ENCODE measurements at regions not wholly inside any gene's neighbourhood (a gene's known extent, or its start where the extent isn't known, plus 50 kb on each side); places are given as distances from the start of the nearest gene placed in this dataset.
"Not testable (repeated sequence)": the region's sequence is repeated elsewhere in the genome, so short reads cannot be mapped to it uniquely, and the experiment has no call there.

DNA sequence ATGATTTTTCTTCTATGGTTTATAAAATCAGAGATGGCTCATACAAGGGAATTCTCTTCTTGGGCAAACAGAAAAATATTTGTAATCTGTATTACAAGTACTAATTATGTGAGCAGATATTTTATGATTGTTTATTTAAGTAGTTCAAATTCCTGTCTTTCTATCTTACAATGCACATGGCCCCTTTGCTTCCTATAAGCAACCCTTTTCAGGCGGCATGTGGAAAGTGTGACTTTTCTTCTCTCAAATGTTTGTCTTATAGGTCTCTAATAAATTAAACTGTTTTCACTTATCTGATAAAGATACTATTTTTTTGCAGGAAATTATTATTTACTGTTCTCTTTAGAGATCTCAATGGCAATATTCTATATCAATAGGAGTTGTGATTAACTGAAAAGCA is 259.3 kb upstream of the MAGEB18 start:
- ATAC-seq (replicated peaks in 1 of 4), result no peak
- Mint-ChIP-seq H3K9me3 (peaks cover 0 to 4% (median 0%) of the 10 kb centered on the region in 3 donors), H3K27ac (no peak overlapping the region), H3K36me3 (no peaks in the 10 kb centered on the region), H3K4me3 (no peak overlapping the region), H3K4me1 (no peaks in the 10 kb centered on the region), H3K27me3 (no peaks in the 10 kb centered on the region)
- POLR2A ChIA-PET, result no interaction called here
- Histone ChIP-seq H3K36me3 (ENCODE audit: control insufficient read depth in 2 of 2, extremely low read depth in 1 of 2, insufficient read depth in 1 of 2, low read length in 1 of 2) (no peaks in the 10 kb centered on the region), H3K27ac (ENCODE audit: low read length) (no peak overlapping the region), H3K9me3 (no peaks in the 10 kb centered on the region), H3K4me1 (ENCODE audit: control insufficient read depth in 1 of 2, extremely low read depth in 1 of 2, insufficient read depth in 2 of 2, low read length in 2 of 2) (no peaks in the 10 kb centered on the region), H3K27me3 (replicated peaks in 1 of 2; ENCODE audit: control insufficient read depth in 2 of 2, extremely low read depth in 1 of 2, insufficient read depth in 2 of 2, low read length in 1 of 2) (no peaks in the 10 kb centered on the region), H3K4me3 (ENCODE audit: control insufficient read depth in 1 of 2, extremely low read depth in 1 of 2, low read length in 1 of 2) (no peak overlapping the region)
- CTCF ChIA-PET, result no interaction called here
- no CpG with 5 or more reads among the region's 1 CpG for WGBS (ENCODE audit: insufficient coverage)
- DNase-seq, result no peak

DNA sequence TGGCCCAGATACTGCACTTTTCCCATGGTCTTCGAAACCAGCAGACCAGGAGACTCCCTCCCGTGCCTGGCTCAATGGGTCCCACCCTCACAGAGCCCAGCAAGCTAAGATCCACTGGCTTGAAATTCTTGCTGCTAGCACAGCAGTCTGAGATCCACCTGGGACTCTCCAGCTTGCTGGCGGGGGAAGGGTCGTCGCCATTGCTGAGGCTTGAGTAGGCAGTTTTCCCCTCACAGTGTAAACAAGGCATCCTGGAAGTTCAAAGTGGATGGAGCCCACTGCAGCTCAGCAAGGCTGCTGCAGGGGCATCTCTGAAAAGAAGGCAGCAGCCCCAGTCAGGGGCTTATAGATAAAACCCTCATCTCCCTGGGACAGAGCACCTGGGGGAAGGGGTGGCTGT is 255.6 kb upstream of the MAGEB18 start:
- H3K4me1 ChIP-seq (ENCODE audit: control insufficient read depth in 1 of 2, extremely low read depth in 1 of 2, insufficient read depth in 2 of 2, low read length in 2 of 2); H3K36me3 Mint-ChIP-seq; CTCF ChIA-PET; H3K9me3 ChIP-seq; H3K27me3 ChIP-seq (replicated peaks in 1 of 2; ENCODE audit: control insufficient read depth in 2 of 2, extremely low read depth in 1 of 2, insufficient read depth in 2 of 2, low read length in 1 of 2); H3K27me3 Mint-ChIP-seq; ATAC-seq (replicated peaks in 1 of 4); H3K36me3 ChIP-seq (ENCODE audit: control insufficient read depth in 2 of 2, extremely low read depth in 1 of 2, insufficient read depth in 1 of 2, low read length in 1 of 2); DNase-seq; H3K4me3 ChIP-seq (ENCODE audit: control insufficient read depth in 1 of 2, extremely low read depth in 1 of 2, low read length in 1 of 2); H3K27ac ChIP-seq (ENCODE audit: low read length); H3K4me1 Mint-ChIP-seq; H3K4me3 Mint-ChIP-seq; H3K27ac Mint-ChIP-seq; H3K9me3 Mint-ChIP-seq; POLR2A ChIA-PET: not testable (repeated sequence)
- WGBS (ENCODE audit: insufficient coverage), result 80% methylated on average over 1 of the region's 5 CpGs

DNA sequence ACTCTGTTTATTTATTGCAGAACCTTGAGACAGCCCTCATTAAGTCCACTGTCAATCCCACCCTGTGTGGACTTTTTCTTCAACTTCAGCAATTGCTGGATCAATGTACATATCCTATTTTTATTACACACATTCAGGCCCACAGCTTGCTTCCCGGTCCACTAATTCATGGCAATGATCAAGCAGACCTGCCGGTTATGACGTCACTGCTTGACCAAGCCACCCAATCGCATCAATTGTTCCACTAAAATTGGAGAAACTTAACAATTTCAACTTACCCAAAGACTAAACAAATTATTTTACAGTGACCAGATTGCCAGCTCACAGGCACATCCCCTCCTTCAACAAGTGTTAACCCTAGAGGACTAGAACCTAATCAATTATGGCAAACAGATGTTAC is 240.4 kb upstream of the MAGEB18 start:
- H3K9me3 Mint-ChIP-seq, result peaks cover 10 to 16% (median 13%) of the 10 kb centered on the region in 3 donors
- H3K4me3 Mint-ChIP-seq, result no peak overlapping the region
- H3K36me3 Mint-ChIP-seq, result no peaks in the 10 kb centered on the region
- Histone ChIP-seq H3K36me3 (ENCODE audit: control insufficient read depth in 2 of 2, extremely low read depth in 1 of 2, insufficient read depth in 1 of 2, low read length in 1 of 2) (no peaks in the 10 kb centered on the region), H3K27me3 (replicated peaks in 1 of 2; ENCODE audit: control insufficient read depth in 2 of 2, extremely low read depth in 1 of 2, insufficient read depth in 2 of 2, low read length in 1 of 2) (no peaks in the 10 kb centered on the region), H3K4me1 (ENCODE audit: control insufficient read depth in 1 of 2, extremely low read depth in 1 of 2, insufficient read depth in 2 of 2, low read length in 2 of 2) (no peaks in the 10 kb centered on the region), H3K9me3 (no peaks in the 10 kb centered on the region), H3K4me3 (ENCODE audit: control insufficient read depth in 1 of 2, extremely low read depth in 1 of 2, low read length in 1 of 2) (no peak overlapping the region), H3K27ac (ENCODE audit: low read length) (no peak overlapping the region)
- no peaks in the 10 kb centered on the region for H3K27me3 Mint-ChIP-seq
- H3K4me1 Mint-ChIP-seq, result no peaks in the 10 kb centered on the region
- ATAC-seq (replicated peaks in 1 of 4), result no peak
- H3K27ac Mint-ChIP-seq, result no peak overlapping the region
- POLR2A ChIA-PET, result no interaction called here
- whole genome bisulfite sequencing (ENCODE audit: insufficient coverage), result 67% methylated on average over 1 of the region's 4 CpGs
- CTCF ChIA-PET, result no interaction called here
- DNase-seq, result no peak

DNA sequence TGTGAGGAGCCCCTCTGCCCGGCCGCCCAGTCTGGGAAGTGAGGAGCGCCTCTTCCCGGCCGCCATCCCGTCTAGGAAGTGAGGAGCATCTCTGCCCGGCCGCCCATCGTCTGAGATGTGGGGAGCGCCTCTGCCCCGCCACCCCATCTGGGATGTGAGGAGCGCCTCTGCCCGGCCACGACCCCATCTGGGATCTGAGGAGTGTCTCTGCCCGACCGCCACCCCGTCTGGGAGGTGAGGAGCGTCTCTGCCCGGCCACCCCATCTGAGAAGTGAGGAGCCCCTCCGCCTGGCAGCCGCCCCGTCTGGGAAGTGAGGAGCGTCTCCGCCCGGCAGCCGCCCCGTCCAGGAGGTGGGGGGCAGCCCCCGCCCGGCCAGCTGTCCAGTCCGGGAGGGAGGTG is 232.4 kb upstream of the MAGEB18 start:
- DNase-seq; ATAC-seq (replicated peaks in 1 of 4); H3K27ac Mint-ChIP-seq; H3K4me3 Mint-ChIP-seq; H3K9me3 Mint-ChIP-seq; H3K4me1 ChIP-seq (ENCODE audit: control insufficient read depth in 1 of 2, extremely low read depth in 1 of 2, insufficient read depth in 2 of 2, low read length in 2 of 2); CTCF ChIA-PET; H3K36me3 Mint-ChIP-seq; H3K27ac ChIP-seq (ENCODE audit: low read length); H3K9me3 ChIP-seq; POLR2A ChIA-PET; H3K4me3 ChIP-seq (ENCODE audit: control insufficient read depth in 1 of 2, extremely low read depth in 1 of 2, low read length in 1 of 2); H3K27me3 Mint-ChIP-seq; H3K27me3 ChIP-seq (replicated peaks in 1 of 2; ENCODE audit: control insufficient read depth in 2 of 2, extremely low read depth in 1 of 2, insufficient read depth in 2 of 2, low read length in 1 of 2); H3K4me1 Mint-ChIP-seq; H3K36me3 ChIP-seq (ENCODE audit: control insufficient read depth in 2 of 2, extremely low read depth in 1 of 2, insufficient read depth in 1 of 2, low read length in 1 of 2): not testable (repeated sequence)
- no CpG with 5 or more reads among the region's 30 CpGs for WGBS (ENCODE audit: insufficient coverage)

DNA sequence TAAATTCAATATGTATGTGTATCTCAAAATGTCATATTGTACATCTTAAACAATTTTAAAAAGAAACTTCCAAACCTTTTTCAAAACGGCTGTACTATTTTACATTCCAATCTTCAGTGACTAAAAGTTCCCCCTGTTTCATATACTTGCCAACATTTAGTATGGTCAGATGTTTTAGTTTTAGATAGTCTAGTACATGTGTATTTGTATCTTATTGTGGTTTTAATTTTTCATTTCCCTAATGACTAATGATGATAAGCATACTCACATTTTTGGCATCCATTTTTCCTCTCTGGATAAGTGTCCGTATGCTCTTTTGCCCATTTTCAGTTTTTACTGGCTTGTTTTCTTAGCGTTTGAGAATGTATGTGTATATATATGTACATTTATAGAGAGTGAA is 212.2 kb upstream of the MAGEB18 start:
- H3K4me3 Mint-ChIP-seq, result no peak overlapping the region
- H3K27ac Mint-ChIP-seq, result no peak overlapping the region
- no peaks in the 10 kb centered on the region for H3K4me1 Mint-ChIP-seq
- peaks cover 0 to 5% (median 0%) of the 10 kb centered on the region in 3 donors for H3K9me3 Mint-ChIP-seq
- H3K36me3 Mint-ChIP-seq, result no peaks in the 10 kb centered on the region
- H3K27me3 ChIP-seq (replicated peaks in 1 of 2; ENCODE audit: control insufficient read depth in 2 of 2, extremely low read depth in 1 of 2, insufficient read depth in 2 of 2, low read length in 1 of 2), result no peaks in the 10 kb centered on the region
- H3K36me3 ChIP-seq (ENCODE audit: control insufficient read depth in 2 of 2, extremely low read depth in 1 of 2, insufficient read depth in 1 of 2, low read length in 1 of 2), result no peaks in the 10 kb centered on the region
- no peaks in the 10 kb centered on the region for H3K9me3 ChIP-seq
- no peaks in the 10 kb centered on the region for H3K27me3 Mint-ChIP-seq
- POLR2A ChIA-PET, result no interaction called here
- H3K27ac ChIP-seq (ENCODE audit: low read length), result no peak overlapping the region
- no peaks in the 10 kb centered on the region for H3K4me1 ChIP-seq (ENCODE audit: control insufficient read depth in 1 of 2, extremely low read depth in 1 of 2, insufficient read depth in 2 of 2, low read length in 2 of 2)
- ATAC-seq (replicated peaks in 1 of 4), result no peak
- H3K4me3 ChIP-seq (ENCODE audit: control insufficient read depth in 1 of 2, extremely low read depth in 1 of 2, low read length in 1 of 2), result no peak overlapping the region
- no peak for DNase-seq
- CTCF ChIA-PET, result no interaction called here
- WGBS (ENCODE audit: insufficient coverage), result no CpG with 5 or more reads among the region's 3 CpGs

DNA sequence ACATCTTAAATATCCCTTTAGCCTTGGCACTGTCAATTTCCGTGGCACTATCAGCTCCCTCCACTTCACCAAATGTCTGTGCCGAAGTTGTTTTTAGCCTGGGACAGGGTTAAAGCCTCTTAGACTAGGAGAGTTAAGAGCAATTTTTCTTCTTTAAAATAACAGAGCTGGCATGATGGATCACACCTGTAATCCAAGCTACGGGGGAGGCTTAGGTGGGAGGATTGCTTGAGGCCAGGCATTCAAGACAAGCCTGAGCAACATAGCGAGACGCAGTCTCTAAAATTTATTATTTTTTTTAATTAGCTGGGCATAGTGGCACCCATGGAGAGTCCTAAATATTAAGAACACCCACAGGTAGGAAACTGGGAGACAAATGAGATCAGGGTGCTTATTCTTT is 209.8 kb upstream of the MAGEB18 start:
- POLR2A ChIA-PET, result no interaction called here
- Histone ChIP-seq H3K27ac (ENCODE audit: low read length) (no peak overlapping the region), H3K4me3 (ENCODE audit: control insufficient read depth in 1 of 2, extremely low read depth in 1 of 2, low read length in 1 of 2) (no peak overlapping the region), H3K36me3 (ENCODE audit: control insufficient read depth in 2 of 2, extremely low read depth in 1 of 2, insufficient read depth in 1 of 2, low read length in 1 of 2) (no peaks in the 10 kb centered on the region), H3K4me1 (ENCODE audit: control insufficient read depth in 1 of 2, extremely low read depth in 1 of 2, insufficient read depth in 2 of 2, low read length in 2 of 2) (no peaks in the 10 kb centered on the region), H3K9me3 (no peaks in the 10 kb centered on the region), H3K27me3 (replicated peaks in 1 of 2; ENCODE audit: control insufficient read depth in 2 of 2, extremely low read depth in 1 of 2, insufficient read depth in 2 of 2, low read length in 1 of 2) (no peaks in the 10 kb centered on the region)
- ATAC-seq (replicated peaks in 1 of 4) (no peak), DNase-seq (no peak)
- Mint-ChIP-seq H3K9me3 (peaks cover 0 to 5% (median 2%) of the 10 kb centered on the region in 3 donors), H3K4me3 (no peak overlapping the region), H3K4me1 (no peaks in the 10 kb centered on the region), H3K36me3 (no peaks in the 10 kb centered on the region), H3K27ac (no peak overlapping the region), H3K27me3 (no peaks in the 10 kb centered on the region)
- CTCF ChIA-PET, result interaction anchor here in 1 of 2 donors (0.6 kb wide), 1 partner anchor 54 kb away, joined by 7 read pairs; no protein-coding TSS in a partner anchor
- no CpG with 5 or more reads among the region's 5 CpGs for WGBS (ENCODE audit: insufficient coverage)

DNA sequence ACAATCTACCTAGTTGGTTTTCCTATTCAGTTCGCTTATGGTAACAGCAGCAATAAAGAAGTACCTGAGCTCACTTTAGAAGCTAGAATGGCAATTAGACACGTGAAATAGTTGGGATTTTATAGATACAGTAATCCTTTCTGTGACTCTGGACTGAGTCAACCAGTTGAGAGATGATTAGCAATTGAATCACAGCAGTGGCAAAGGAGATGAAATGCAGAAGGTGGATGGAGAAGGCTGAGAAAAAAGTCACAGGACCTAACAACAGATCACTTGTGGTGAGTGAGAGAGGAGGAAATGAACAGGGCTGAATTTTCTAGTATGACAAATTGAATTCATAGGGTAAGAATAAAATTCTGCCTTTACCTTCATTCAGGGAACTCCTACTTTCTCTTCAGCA is 197.1 kb upstream of the MAGEB18 start:
- no CpG with 5 or more reads among the region's 2 CpGs for WGBS (ENCODE audit: insufficient coverage)

More for the DNA sequence above, 197.1 kb upstream of the MAGEB18 start:
- H3K9me3 Mint-ChIP-seq, result peaks cover 0 to 9% (median 7%) of the 10 kb centered on the region in 3 donors
- ATAC-seq (replicated peaks in 1 of 4), result no peak
- no peak for DNase-seq
- H3K27me3 Mint-ChIP-seq, result no peaks in the 10 kb centered on the region
- H3K4me1 Mint-ChIP-seq, result no peaks in the 10 kb centered on the region
- ChIA-PET POLR2A (no interaction called here), CTCF (no interaction called here)
- H3K9me3 ChIP-seq, result no peaks in the 10 kb centered on the region
- H3K27ac ChIP-seq (ENCODE audit: low read length), result no peak overlapping the region
- H3K36me3 Mint-ChIP-seq, result no peaks in the 10 kb centered on the region
- H3K4me3 Mint-ChIP-seq, result no peak overlapping the region
- H3K27me3 ChIP-seq (replicated peaks in 1 of 2; ENCODE audit: control insufficient read depth in 2 of 2, extremely low read depth in 1 of 2, insufficient read depth in 2 of 2, low read length in 1 of 2), result no peaks in the 10 kb centered on the region
- H3K27ac Mint-ChIP-seq, result no peak overlapping the region
- H3K4me3 ChIP-seq (ENCODE audit: control insufficient read depth in 1 of 2, extremely low read depth in 1 of 2, low read length in 1 of 2), result no peak overlapping the region
- H3K36me3 ChIP-seq (ENCODE audit: control insufficient read depth in 2 of 2, extremely low read depth in 1 of 2, insufficient read depth in 1 of 2, low read length in 1 of 2), result no peaks in the 10 kb centered on the region
- H3K4me1 ChIP-seq (ENCODE audit: control insufficient read depth in 1 of 2, extremely low read depth in 1 of 2, insufficient read depth in 2 of 2, low read length in 2 of 2), result no peaks in the 10 kb centered on the region

All from T-cell (primary cell).